Gastroesophageal sphincter (tissue), 4 donors: ENCODE measurements at regions not wholly inside any gene's neighbourhood (a gene's known extent, or its start where the extent isn't known, plus 50 kb on each side); places are given as distances from the start of the nearest gene placed in this dataset.
"Not testable (repeated sequence)": the region's sequence is repeated elsewhere in the genome, so short reads cannot be mapped to it uniquely, and the experiment has no call there.

ENCODE experiments used
- ATAC-seq: fragments of 150-250 bp; one replicate; pipeline ENCODE4 v1.9.1; 2016; ENCODE audit warnings: mild to moderate bottlenecking, moderate library complexity
- H3K27ac ChIP-seq, 4 donors: fragments of 200-600 bp; sonication (generic) in 3 of 4; 1 replicate in 3 of 4; 2 replicates in 1 of 4; pipeline ENCODE4 v1.5.1; 2016 to 2019
- H3K27me3 ChIP-seq: fragments of 200-600 bp; sonication (generic); one replicate; pipeline ENCODE4 v1.5.1; 2019
- H3K36me3 ChIP-seq, 2 donors: fragments of 200-600 bp; sonication (generic); one replicate each; pipeline ENCODE4 v1.5.1; 2019; ENCODE audit warnings: control low read depth in 1 of 2
- H3K4me1 ChIP-seq, 3 donors: fragments of 200-600 bp; sonication (generic); 1 replicate in 2 of 3; 2 replicates in 1 of 3; pipeline ENCODE4 v1.5.1; 2016 to 2019; ENCODE audit warnings: control low read depth in 2 of 3
- H3K4me3 ChIP-seq, 2 donors: fragments of 200-600 bp; sonication (generic); one replicate each; pipeline ENCODE4 v1.5.1; 2019; ENCODE audit warnings: mild to moderate bottlenecking in 1 of 2, moderate library complexity in 1 of 2
- H3K9me3 ChIP-seq, 3 donors: fragments of 200-600 bp; sonication (generic); one replicate each; pipeline ENCODE4 v1.5.1; 2017 to 2019; ENCODE audit warnings: control low read depth in 2 of 3
- CTCF ChIP-seq, 4 experiments: fragments of 200-600 bp in 2 of 4; fragments of 450-650 bp in 2 of 4; sonication (generic) in 1 of 4; IDR thresholded peaks; one replicate each; pipeline ENCODE4 v1.5.1; 2017 to 2019; ENCODE audit warnings: antibody characterized with exemption in 4 of 4, mild to moderate bottlenecking in 2 of 4, moderate library complexity in 2 of 4
- EP300 ChIP-seq: sonication (generic); formaldehyde crosslinking; IDR thresholded peaks from one replicate; pipeline ENCODE4 v1.6.1; 2017; ENCODE audit warnings: antibody characterized with exemption, mild to moderate bottlenecking
- POLR2A ChIP-seq, 2 donors: fragments of 450-650 bp; IDR thresholded peaks; one replicate each; pipeline ENCODE4 v1.6.1; 2017; ENCODE audit warnings: antibody characterized with exemption in 2 of 2, mild to moderate bottlenecking in 2 of 2, moderate library complexity in 1 of 2
- POLR2AphosphoS5 ChIP-seq: sonication (generic); formaldehyde crosslinking; IDR thresholded peaks from one replicate; pipeline ENCODE4 v1.6.1; 2017; ENCODE audit warnings: antibody characterized with exemption
- WGBS, 2 donors: methylation state at CpG; one replicate each; pipeline ENCODE4 v1.1.5; 2018; ENCODE audit warnings: low coverage in 1 of 2; 5-methylcytosine and 5-hydroxymethylcytosine counted together

DNA sequence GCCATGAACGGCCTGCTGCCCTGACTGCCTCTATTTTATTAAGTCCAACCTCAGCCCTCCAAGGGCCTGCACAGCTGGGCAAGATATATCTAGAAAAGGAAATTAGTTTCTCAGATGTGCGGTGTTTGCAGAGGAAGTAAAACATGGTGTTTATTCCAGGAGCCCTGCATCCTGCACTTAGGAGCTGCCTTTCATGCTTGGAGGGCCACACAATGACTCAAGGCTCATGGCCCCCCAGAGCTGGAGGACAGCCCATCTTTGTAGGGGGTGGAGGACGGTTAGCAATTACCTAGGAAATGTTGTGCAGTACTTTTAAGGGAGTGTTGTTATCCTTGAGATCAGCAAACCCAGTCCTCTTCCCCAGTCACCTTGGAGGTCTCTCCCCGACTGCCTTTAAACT lies 80.5 kb downstream of the COPRS start:
- Histone ChIP-seq H3K27ac (no peak overlapping the region), H3K4me3 (no peak overlapping the region), H3K27me3 (no peaks in the 10 kb centered on the region), H3K36me3 (no peaks in the 10 kb centered on the region), H3K9me3 (no peaks in the 10 kb centered on the region), H3K4me1 (no peaks in the 10 kb centered on the region)
- no peak for ATAC-seq
- TF ChIP-seq POLR2A (IDR thresholded peaks at IDR 0.05) = no peak
- no peak for TF ChIP-seq CTCF (IDR thresholded peaks at IDR 0.05)
- no peak for TF ChIP-seq EP300
- no peak for TF ChIP-seq POLR2AphosphoS5
- 57 to 67% methylated on average over 1 to 4 of the region's 4 CpGs for WGBS, 2 donors

DNA sequence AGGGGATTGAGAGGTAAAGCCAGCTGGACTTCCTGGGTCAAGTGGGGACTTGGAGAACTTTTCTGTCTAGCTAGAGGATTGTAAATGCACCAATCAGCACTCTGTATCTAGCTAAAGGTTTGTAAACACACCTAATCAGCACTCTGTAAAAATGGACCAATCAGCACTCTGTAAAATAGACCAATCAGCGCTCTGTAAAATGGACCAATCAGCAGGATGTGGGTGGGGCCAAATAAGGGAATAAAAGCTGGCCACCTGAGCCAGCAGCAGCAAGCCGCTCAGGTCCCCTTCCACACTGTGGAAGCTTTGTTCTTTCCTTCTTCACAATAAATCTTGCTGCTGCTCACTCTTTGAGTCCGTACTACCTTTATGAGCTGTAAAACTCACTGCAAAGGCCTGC lies 87.7 kb downstream of the COPRS start:
- ATAC-seq, H3K27ac ChIP-seq: not testable (repeated sequence)
- WGBS, 2 donors = 100% methylated on average over 1 to 2 of the region's 3 CpGs

GRCh38 chr17:31770501-31770900 lies 88.5 kb downstream of the COPRS start:
- not testable (repeated sequence) for ATAC-seq, H3K4me3 ChIP-seq, H3K27me3 ChIP-seq, H3K9me3 ChIP-seq, H3K4me1 ChIP-seq, H3K36me3 ChIP-seq, H3K27ac ChIP-seq
- 84 to 100% methylated on average over 3 of the region's 3 CpGs for WGBS, 2 donors

More for the DNA sequence above, 87.7 kb downstream of the COPRS start:
- not testable (repeated sequence) for H3K4me3 ChIP-seq, H3K4me1 ChIP-seq, H3K27me3 ChIP-seq, H3K36me3 ChIP-seq, H3K9me3 ChIP-seq

DNA sequence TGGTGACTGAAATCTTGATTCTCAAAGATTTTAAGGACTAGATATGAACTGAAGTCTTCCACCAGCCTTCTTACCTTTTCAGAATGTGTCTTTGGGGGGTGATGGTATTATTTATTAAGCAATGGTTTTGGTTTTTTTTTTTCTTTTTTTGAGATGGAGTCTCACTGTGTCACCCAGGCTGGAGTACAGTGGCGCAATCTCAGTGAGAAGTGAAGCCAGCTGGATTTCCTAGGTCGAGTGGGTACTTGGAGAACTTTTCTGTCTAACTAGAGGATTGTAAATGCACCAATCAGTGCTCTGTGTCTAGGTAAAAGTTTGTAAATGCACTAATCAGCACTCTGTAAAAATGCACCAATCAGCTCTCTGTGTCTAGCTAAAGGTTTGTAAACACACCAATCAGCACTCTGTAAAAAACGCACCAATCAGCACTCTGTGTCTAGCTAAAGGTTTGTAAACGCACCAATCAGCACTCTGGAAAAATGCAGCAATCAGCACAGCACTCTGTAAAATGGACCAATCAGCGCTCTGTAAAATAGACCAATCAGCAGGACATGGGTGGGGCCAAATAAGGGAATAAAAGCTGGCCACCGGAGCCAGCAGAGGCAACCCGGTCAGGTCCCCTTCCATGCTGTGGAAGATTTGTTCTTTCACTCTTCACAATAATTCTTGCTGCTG lies 97.1 kb downstream of the COPRS start:
- H3K4me1 ChIP-seq, H3K27me3 ChIP-seq, H3K27ac ChIP-seq, H3K9me3 ChIP-seq, H3K36me3 ChIP-seq, H3K4me3 ChIP-seq, ATAC-seq: not testable (repeated sequence)
- 85 to 88% methylated on average over 4 to 5 of the region's 7 CpGs for WGBS, 2 donors

DNA sequence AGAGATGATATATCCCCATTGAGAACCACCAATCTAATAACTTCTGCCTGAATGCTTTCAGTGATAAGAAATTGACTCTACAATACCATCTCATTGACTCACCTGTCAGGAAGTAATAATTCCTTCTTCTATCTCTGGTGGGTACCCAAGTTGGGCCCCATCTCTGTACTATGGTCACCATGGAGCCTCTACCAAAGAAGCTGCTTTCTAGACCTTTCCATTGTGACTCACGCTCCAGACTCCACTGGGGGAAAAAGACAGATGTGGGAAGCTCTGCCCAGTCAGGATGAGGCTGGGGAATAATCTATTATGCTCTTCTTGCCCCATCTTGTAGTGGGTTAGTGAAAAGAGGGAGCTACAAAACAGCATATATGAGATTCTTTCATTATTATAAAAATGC lies 100.4 kb downstream of the COPRS start:
- TF ChIP-seq CTCF (IDR thresholded peaks at IDR 0.05) = no peak
- no peak for TF ChIP-seq EP300
- TF ChIP-seq POLR2AphosphoS5 = no peak
- TF ChIP-seq POLR2A (IDR thresholded peaks at IDR 0.05) = no peak
- no peak for ATAC-seq
- Histone ChIP-seq H3K4me3 (no peak overlapping the region), H3K36me3 (no peaks in the 10 kb centered on the region), H3K27me3 (no peaks in the 10 kb centered on the region), H3K4me1 (no peaks in the 10 kb centered on the region), H3K27ac (no peak overlapping the region), H3K9me3 (no peaks in the 10 kb centered on the region)
- 100% methylated on average over 1 of the region's 1 CpG; no CpG with 5 or more reads in 1 of the 2 donors for WGBS, 2 donors

DNA sequence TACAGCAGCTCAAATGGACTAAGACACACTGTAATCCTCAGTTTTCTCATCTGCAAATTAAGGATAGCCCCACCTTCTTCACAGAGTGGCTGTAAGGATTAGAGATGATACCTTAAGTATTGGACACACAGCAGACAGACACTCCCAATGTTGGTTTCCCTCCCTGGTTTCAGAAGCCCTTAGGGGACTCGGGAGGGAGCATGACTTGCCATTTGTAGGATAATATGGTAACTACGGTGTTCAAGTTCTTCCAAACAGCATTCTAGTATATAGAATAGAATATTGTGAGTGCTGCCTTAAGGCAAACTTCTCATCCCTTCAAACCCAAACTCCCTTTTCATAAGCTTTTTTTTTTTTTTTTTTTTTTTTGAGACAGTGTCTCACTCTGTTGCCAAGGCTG lies 101.9 kb downstream of the COPRS start:
- WGBS, 2 donors = 93 to 100% methylated on average over 2 of the region's 2 CpGs
- no peak overlapping the region for H3K27ac ChIP-seq
- no peak overlapping the region for H3K4me3 ChIP-seq
- TF ChIP-seq EP300 (no peak), POLR2AphosphoS5 (no peak), POLR2A (IDR thresholded peaks at IDR 0.05) (no peak), CTCF (IDR thresholded peaks at IDR 0.05) (no peak)
- no peaks in the 10 kb centered on the region for H3K36me3 ChIP-seq
- H3K4me1 ChIP-seq = no peaks in the 10 kb centered on the region
- no peaks in the 10 kb centered on the region for H3K9me3 ChIP-seq
- ATAC-seq = no peak
- no peaks in the 10 kb centered on the region for H3K27me3 ChIP-seq
